Spleen (tissue), 11 donors: ENCODE measurements at regions not wholly inside any gene's neighbourhood (a gene's known extent, or its start where the extent isn't known, plus 50 kb on each side); places are given as distances from the start of the nearest gene placed in this dataset.

ENCODE experiments used
- DNase-seq: peaks from one replicate; pipeline ENCODE4 v3.0.0-alpha.2; 2020
- H3K27ac ChIP-seq, 8 donors: fragments of 200-600 bp; sonication (generic) in 7 of 8; 1 replicate in 4 of 8; 2 replicates in 4 of 8; pipeline versions ENCODE4 v1.5.0 to v1.8.0; 2016 to 2021; ENCODE audit warnings: inconsistent platforms in 4 of 8, mild to moderate bottlenecking in 4 of 8, moderate library complexity in 1 of 8
- H3K27me3 ChIP-seq, 7 donors: fragments of 200-600 bp; sonication (generic) in 6 of 7; replicated peaks in 1 of 7; 1 replicate in 4 of 7; 2 replicates in 3 of 7; pipeline versions ENCODE4 v1.5.0 to v1.8.0; 2016 to 2021; ENCODE audit warnings: inconsistent platforms in 3 of 7, mild to moderate bottlenecking in 1 of 7
- H3K36me3 ChIP-seq, 6 donors: fragments of 200-600 bp; sonication (generic) in 5 of 6; 1 replicate in 4 of 6; 2 replicates in 2 of 6; pipeline versions ENCODE4 v1.5.0 to v1.8.0; 2016 to 2021; ENCODE audit warnings: inconsistent platforms in 2 of 6
- H3K4me1 ChIP-seq, 6 donors: fragments of 200-600 bp; sonication (generic) in 5 of 6; 1 replicate in 3 of 6; 2 replicates in 3 of 6; pipeline versions ENCODE4 v1.5.0 to v1.8.0; 2016 to 2021; ENCODE audit warnings: inconsistent platforms in 3 of 6
- H3K4me3 ChIP-seq, 8 donors: fragments of 200-600 bp; sonication (generic) in 7 of 8; 1 replicate in 4 of 8; 2 replicates in 4 of 8; pipeline versions ENCODE4 v1.5.0 to v1.8.0; 2016 to 2021; ENCODE audit warnings: inconsistent platforms in 4 of 8, mild to moderate bottlenecking in 4 of 8, moderate library complexity in 2 of 8
- H3K9me3 ChIP-seq, 8 donors: fragments of 200-600 bp; sonication (generic) in 7 of 8; 1 replicate in 4 of 8; 2 replicates in 4 of 8; pipeline versions ENCODE4 v1.5.0 to v1.8.0; 2016 to 2021; ENCODE audit warnings: inconsistent platforms in 4 of 8
- POLR2A ChIP-seq, 3 donors: fragments of 450-650 bp; IDR thresholded peaks; one replicate each; pipeline ENCODE4 v1.5.1; 2017; ENCODE audit warnings: antibody characterized with exemption in 3 of 3, mild to moderate bottlenecking in 1 of 3
- POLR2AphosphoS5 ChIP-seq, 3 donors: sonication (generic); formaldehyde crosslinking; IDR thresholded peaks; one replicate each; pipeline ENCODE4 v1.5.1; 2017; ENCODE audit warnings: antibody characterized with exemption in 3 of 3
- WGBS, 5 donors: extraction: QIAGEN DNeasy Blood & Tissue Kit in 3 of 5; methylation state at CpG; one replicate each; pipeline versions ENCODE4 v1.1.5 to v1.1.7; 2013 to 2018; 5-methylcytosine and 5-hydroxymethylcytosine counted together
- intact Hi-C: fragments of 100-400 bp; cut with DNase I; formaldehyde crosslinking; loops from one replicate; pipeline ENCODE4 v1.15.0; 2023; ENCODE audit warnings: low total_unique reads
- TF ChIP-seq, protein P1 (sequence below), 11 experiments: fragments of 200-600 bp in 7 of 11; fragments of 450-650 bp in 4 of 11; sonication (generic) in 4 of 11; IDR thresholded peaks in 8 of 11; conservative IDR thresholded peaks in 3 of 11; 1 replicate in 7 of 11; 2 replicates in 4 of 11; pipeline versions ENCODE4 v1.4.0 to v1.8.0; 2016 to 2021; ENCODE audit warnings: antibody characterized with exemption in 11 of 11, inconsistent platforms in 4 of 11, mild to moderate bottlenecking in 1 of 11
- donor health status: healthy with polysubstance abuse.
- donor health status: DM: no; HTN: no; CAD: no; lungs with moderate emphysema.
- donor health status: DM: no; HTN: no; CAD: no.
- donor health status: Bipolar disorder and iron deficiency.
- donor health status: healthy.
- donor health status: DM: no; HTN: no; CAD: no.
- donor health status: DM: yes; HTN: yes; CAD: no.

DNA sequence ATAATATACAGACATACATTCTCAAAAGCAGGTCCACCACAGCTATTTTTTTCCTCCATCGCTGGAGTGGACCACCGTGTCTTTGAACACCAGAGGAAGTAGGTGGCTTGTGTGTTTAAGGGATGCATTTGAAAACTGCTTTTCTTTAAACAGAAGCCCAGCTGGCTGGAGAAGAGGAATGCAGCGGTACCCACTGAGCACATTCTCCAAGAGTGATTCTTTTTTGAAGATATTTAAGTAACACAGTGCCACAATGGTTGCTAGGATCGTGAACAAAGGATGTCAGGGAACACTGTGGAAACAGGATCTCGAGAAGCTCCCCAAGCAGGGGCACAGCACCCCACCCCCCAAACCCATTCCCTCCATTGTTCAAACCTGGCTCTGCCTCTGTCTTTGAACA is 286.6 kb upstream of the PWP1 start:
- Histone ChIP-seq H3K4me3 (no peak overlapping the region), H3K27me3 (no peaks in the 10 kb centered on the region), H3K27ac (no peak overlapping the region), H3K9me3 (no peaks in the 10 kb centered on the region), H3K4me1 (peaks cover 0 to 10% (median 4%) of the 10 kb centered on the region in 6 donors), H3K36me3 (no peaks in the 10 kb centered on the region)
- intact Hi-C loops, result no loop called here
- TF ChIP-seq, protein P1, sequence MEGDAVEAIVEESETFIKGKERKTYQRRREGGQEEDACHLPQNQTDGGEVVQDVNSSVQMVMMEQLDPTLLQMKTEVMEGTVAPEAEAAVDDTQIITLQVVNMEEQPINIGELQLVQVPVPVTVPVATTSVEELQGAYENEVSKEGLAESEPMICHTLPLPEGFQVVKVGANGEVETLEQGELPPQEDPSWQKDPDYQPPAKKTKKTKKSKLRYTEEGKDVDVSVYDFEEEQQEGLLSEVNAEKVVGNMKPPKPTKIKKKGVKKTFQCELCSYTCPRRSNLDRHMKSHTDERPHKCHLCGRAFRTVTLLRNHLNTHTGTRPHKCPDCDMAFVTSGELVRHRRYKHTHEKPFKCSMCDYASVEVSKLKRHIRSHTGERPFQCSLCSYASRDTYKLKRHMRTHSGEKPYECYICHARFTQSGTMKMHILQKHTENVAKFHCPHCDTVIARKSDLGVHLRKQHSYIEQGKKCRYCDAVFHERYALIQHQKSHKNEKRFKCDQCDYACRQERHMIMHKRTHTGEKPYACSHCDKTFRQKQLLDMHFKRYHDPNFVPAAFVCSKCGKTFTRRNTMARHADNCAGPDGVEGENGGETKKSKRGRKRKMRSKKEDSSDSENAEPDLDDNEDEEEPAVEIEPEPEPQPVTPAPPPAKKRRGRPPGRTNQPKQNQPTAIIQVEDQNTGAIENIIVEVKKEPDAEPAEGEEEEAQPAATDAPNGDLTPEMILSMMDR (IDR thresholded peaks at IDR 0.05 in 8 of 11, conservative IDR thresholded peaks at IDR 0.05 in 3 of 11), result no peak
- TF ChIP-seq POLR2AphosphoS5 (IDR thresholded peaks at IDR 0.05), result no peak
- TF ChIP-seq POLR2A (IDR thresholded peaks at IDR 0.05), result no peak
- no peak for DNase-seq
- WGBS, 5 donors, result 71 to 81% (median 77%) methylated on average over 5 of the region's 5 CpGs

DNA sequence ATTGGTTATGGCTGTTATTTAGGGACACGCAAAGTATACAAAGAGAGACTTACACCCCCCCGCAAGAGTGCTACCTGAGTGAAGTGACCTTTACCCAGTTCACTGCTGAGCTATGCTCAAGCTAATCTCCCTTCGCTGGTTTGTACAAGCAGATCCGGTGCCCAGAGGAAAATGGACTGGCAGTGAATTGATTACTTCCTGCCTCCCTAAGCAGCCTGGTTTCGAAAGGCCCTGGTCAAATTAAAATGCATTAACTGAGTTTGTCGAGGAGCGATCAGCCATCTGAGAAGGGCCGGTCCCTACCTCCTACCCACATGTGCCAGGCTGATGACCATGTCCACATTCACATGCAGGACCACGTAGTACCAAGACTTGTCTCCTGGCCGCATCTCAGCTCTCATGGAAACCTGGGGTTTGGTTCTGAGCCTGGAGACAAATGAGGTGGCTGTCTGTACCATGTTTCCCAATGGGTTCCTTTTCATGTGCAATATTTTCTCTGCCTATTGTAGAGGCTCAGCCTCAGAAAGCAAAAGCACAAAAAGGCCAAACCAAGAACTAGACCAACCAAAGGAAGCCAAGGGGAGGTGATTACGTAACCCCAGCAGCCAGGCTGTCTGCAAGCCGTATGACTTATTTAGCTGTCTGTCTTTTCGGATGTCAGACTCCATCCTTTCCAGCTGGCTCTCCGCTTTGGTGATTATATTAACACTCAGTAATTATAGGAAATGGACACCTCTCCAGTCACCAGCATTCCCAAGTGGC is 284.7 kb upstream of the PWP1 start:
- WGBS, 5 donors, result 50 to 67% (median 58%) methylated on average over 14 of the region's 14 CpGs
- TF ChIP-seq, protein P1 (IDR thresholded peaks at IDR 0.05 in 8 of 11, conservative IDR thresholded peaks at IDR 0.05 in 3 of 11), result no peak
- TF ChIP-seq POLR2AphosphoS5 (IDR thresholded peaks at IDR 0.05) (no peak), POLR2A (IDR thresholded peaks at IDR 0.05) (no peak)
- DNase-seq, result no peak

DNA sequence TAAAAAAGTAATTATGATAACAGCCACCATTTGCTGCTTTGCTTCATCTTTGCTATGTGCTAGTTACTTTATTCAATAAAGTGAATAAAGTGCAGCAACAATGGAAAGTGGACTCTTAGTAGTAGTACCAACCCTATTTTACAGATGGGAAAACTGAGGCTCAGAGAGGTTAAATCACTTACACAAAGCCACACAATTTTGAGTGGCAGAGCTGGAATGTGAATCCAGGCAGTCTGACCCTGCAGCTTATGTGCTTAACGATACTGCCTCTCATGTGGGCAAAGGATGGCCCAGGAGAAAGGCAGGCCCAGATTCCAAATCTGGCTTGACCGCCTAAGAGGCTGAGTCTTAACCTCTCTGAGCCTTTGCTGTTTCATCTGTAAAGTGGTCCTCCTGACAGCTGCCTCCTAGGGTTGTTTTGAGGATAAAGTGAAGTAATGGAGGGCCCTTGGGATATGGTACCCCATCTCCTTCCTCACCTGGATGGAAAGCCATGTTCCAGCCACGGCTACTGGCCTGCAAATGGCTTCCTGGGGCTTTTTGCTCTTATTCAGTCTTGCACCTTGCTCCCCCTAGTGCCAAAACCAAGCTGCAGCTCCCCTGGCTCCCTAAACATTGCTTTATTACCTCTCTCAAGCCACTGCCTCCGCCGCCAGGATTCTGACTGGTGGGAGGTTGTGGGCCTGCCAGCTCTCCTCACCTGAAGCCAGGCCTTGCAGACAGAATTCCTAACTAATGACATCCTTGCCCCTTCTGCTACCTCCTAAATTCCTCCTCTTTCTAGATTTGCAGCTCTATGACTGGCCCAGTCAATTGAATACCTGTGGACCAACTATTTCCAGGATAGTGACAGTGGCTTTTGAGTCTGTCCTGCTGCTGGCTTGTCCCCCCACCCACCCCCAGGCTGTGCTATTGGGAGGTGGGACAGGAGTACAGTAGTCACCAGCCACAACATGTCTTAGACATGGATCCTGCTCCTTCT is 283.3 kb upstream of the PWP1 start:
- no peak for DNase-seq
- H3K4me1 ChIP-seq, result peaks cover 0 to 10% (median 4%) of the 10 kb centered on the region in 6 donors
- H3K9me3 ChIP-seq, result no peaks in the 10 kb centered on the region
- no peak overlapping the region for H3K27ac ChIP-seq
- H3K27me3 ChIP-seq, result no peaks in the 10 kb centered on the region
- no peak for TF ChIP-seq POLR2AphosphoS5 (IDR thresholded peaks at IDR 0.05)
- TF ChIP-seq, protein P1 (IDR thresholded peaks at IDR 0.05 in 8 of 11, conservative IDR thresholded peaks at IDR 0.05 in 3 of 11), result peak in 8 of 11 experiments; percentile 39 to 69 (median 52)
- TF ChIP-seq POLR2A (IDR thresholded peaks at IDR 0.05), result no peak
- intact Hi-C loops, result loop anchor here (5.0 kb wide), 1 partner anchor 270 kb away; no protein-coding TSS in a partner anchor
- H3K36me3 ChIP-seq, result no peaks in the 10 kb centered on the region
- H3K4me3 ChIP-seq, result no peak overlapping the region
- WGBS, 5 donors, result 58 to 77% (median 67%) methylated on average over 5 of the region's 5 CpGs

More for the DNA sequence above, 284.7 kb upstream of the PWP1 start:
- H3K27ac ChIP-seq, result peak overlapping the region in 1 of 8 donors; percentile 24
- H3K9me3 ChIP-seq, result no peaks in the 10 kb centered on the region
- peaks cover 0 to 10% (median 4%) of the 10 kb centered on the region in 6 donors for H3K4me1 ChIP-seq
- no peaks in the 10 kb centered on the region for H3K27me3 ChIP-seq
- H3K36me3 ChIP-seq, result no peaks in the 10 kb centered on the region
- intact Hi-C loops, result loop anchor here (5.0 kb wide), 1 partner anchor 269 kb away; no protein-coding TSS in a partner anchor
- no peak overlapping the region for H3K4me3 ChIP-seq
